ENCODE measurements at regions not wholly inside any gene's neighbourhood (a gene's known extent, or its start where the extent isn't known, plus 50 kb on each side); places are given as distances from the start of the nearest gene placed in this dataset.

- TF ChIP-seq ZNF565 (CRISPR knock-in tag; conservative IDR thresholded peaks at IDR 0.05; ENCODE audit: low read depth) (no peak), SNAI2 (CRISPR knock-in tag; IDR thresholded peaks at IDR 0.05) (no peak)
Observed at GRCh38 chr1:221919341-221919740, 177.5 kb upstream of the DUSP10 start (continued).

- TF ChIP-seq OSR1 (CRISPR knock-in tag; IDR thresholded peaks at IDR 0.05) (no peak), PATZ1 (CRISPR knock-in tag; IDR thresholded peaks at IDR 0.05; ENCODE audit: borderline replicate concordance) (no peak), POU6F1 (CRISPR knock-in tag; IDR thresholded peaks at IDR 0.05; ENCODE audit: borderline replicate concordance, low read depth) (no peak), GLIS3 (CRISPR knock-in tag; IDR thresholded peaks at IDR 0.05) (no peak), CSDC2 (CRISPR knock-in tag; IDR thresholded peaks at IDR 0.05) (no peak), BACH2 (CRISPR knock-in tag; IDR thresholded peaks at IDR 0.05; ENCODE audit: borderline replicate concordance) (no peak), ZFP3 (CRISPR knock-in tag; IDR thresholded peaks at IDR 0.05) (no peak), PPARA (CRISPR knock-in tag; IDR thresholded peaks at IDR 0.05; ENCODE audit: borderline replicate concordance) (no peak), ARNTL (CRISPR knock-in tag; IDR thresholded peaks at IDR 0.05; ENCODE audit: borderline replicate concordance, low read depth) (no peak), SNAI2 (CRISPR knock-in tag; IDR thresholded peaks at IDR 0.05) (no peak), TCF4 (CRISPR knock-in tag; IDR thresholded peaks at IDR 0.05; ENCODE audit: borderline replicate concordance) (no peak), ISL1 (CRISPR knock-in tag; IDR thresholded peaks at IDR 0.05) (no peak)
Observed at GRCh38 chr1:221916176-221916575, 174.3 kb upstream of the DUSP10 start.

GRCh38 chr1:221915764-221916163 lies 173.9 kb upstream of the DUSP10 start:
- ATAC-seq = no peak
- no peak for TF ChIP-seq ZNF70 (CRISPR knock-in tag; IDR thresholded peaks at IDR 0.05)
- no peak for TF ChIP-seq SNAI2 (CRISPR knock-in tag; IDR thresholded peaks at IDR 0.05)
- no peak for TF ChIP-seq ARNTL (CRISPR knock-in tag; IDR thresholded peaks at IDR 0.05; ENCODE audit: borderline replicate concordance, low read depth)
- TF ChIP-seq ZNF565 (CRISPR knock-in tag; conservative IDR thresholded peaks at IDR 0.05; ENCODE audit: low read depth) = no peak
- TF ChIP-seq CSDC2 (CRISPR knock-in tag; IDR thresholded peaks at IDR 0.05) = no peak
- no peak for TF ChIP-seq BACH2 (CRISPR knock-in tag; IDR thresholded peaks at IDR 0.05; ENCODE audit: borderline replicate concordance)
- TF ChIP-seq OSR1 (CRISPR knock-in tag; IDR thresholded peaks at IDR 0.05) = no peak
- no peak for TF ChIP-seq ZNF8 (CRISPR knock-in tag; IDR thresholded peaks at IDR 0.05)
- TF ChIP-seq CSRNP3 (CRISPR knock-in tag; IDR thresholded peaks at IDR 0.05) = no peak
- no peak for TF ChIP-seq POU6F1 (CRISPR knock-in tag; IDR thresholded peaks at IDR 0.05; ENCODE audit: borderline replicate concordance, low read depth)
- TF ChIP-seq CREB5 (CRISPR knock-in tag; IDR thresholded peaks at IDR 0.05; ENCODE audit: low read depth) = no peak
- no peak for TF ChIP-seq TOX (CRISPR knock-in tag; IDR thresholded peaks at IDR 0.05; ENCODE audit: borderline replicate concordance)
- no peak for TF ChIP-seq ZFP3 (CRISPR knock-in tag; IDR thresholded peaks at IDR 0.05)
- no peak for TF ChIP-seq PATZ1 (CRISPR knock-in tag; IDR thresholded peaks at IDR 0.05; ENCODE audit: borderline replicate concordance)
- TF ChIP-seq TCF4 (CRISPR knock-in tag; IDR thresholded peaks at IDR 0.05; ENCODE audit: borderline replicate concordance) = no peak
- TF ChIP-seq PPARA (CRISPR knock-in tag; IDR thresholded peaks at IDR 0.05; ENCODE audit: borderline replicate concordance) = no peak
- no peak for TF ChIP-seq RARB (CRISPR knock-in tag; IDR thresholded peaks at IDR 0.05)
- no peak for TF ChIP-seq TSHZ2 (CRISPR knock-in tag; IDR thresholded peaks at IDR 0.05)
- TF ChIP-seq GLIS3 (CRISPR knock-in tag; IDR thresholded peaks at IDR 0.05) = no peak

More at GRCh38 chr1:221916176-221916575, 174.3 kb upstream of the DUSP10 start:
- ATAC-seq = no peak

All from SK-N-SH treated with all-trans-retinoic acid at 6 μM for 48 hours (cell line).